Trophoblast cell (in vitro differentiated cells and primary cell): ENCODE measurements at regions not wholly inside any gene's neighbourhood (a gene's known extent, or its start where the extent isn't known, plus 50 kb on each side); places are given as distances from the start of the nearest gene placed in this dataset.
"Not testable (repeated sequence)": the region's sequence is repeated elsewhere in the genome, so short reads cannot be mapped to it uniquely, and the experiment has no call there.

Experiments used
- DNase-seq, 2 donors: peaks; one replicate each; pipeline ENCODE4 v3.0.0-alpha.2; 2016
- H2AFZ ChIP-seq: 2 replicates; pipeline ENCODE4 v1.6.1; 2013; ENCODE audit warnings: low read length, moderate library complexity, mild to moderate bottlenecking; ENCODE audit not compliant: insufficient read depth, poor library complexity
- H2AK5ac ChIP-seq: 2 replicates; pipeline ENCODE4 v1.6.1; 2013; ENCODE audit warnings: mild to moderate bottlenecking, low read length
- H2BK120ac ChIP-seq: 2 replicates; pipeline ENCODE4 v1.6.1; 2013; ENCODE audit warnings: low read length, mild to moderate bottlenecking, moderate library complexity; ENCODE audit not compliant: insufficient read depth, poor library complexity
- H2BK12ac ChIP-seq: 2 replicates; pipeline ENCODE4 v1.6.1; 2013; ENCODE audit warnings: mild to moderate bottlenecking, low read length, moderate library complexity
- H2BK5ac ChIP-seq: 2 replicates; pipeline ENCODE4 v1.6.1; 2013; ENCODE audit warnings: low read length, low read depth, moderate library complexity, mild to moderate bottlenecking; ENCODE audit not compliant: poor library complexity
- H3K14ac ChIP-seq: 2 replicates; pipeline ENCODE4 v1.6.1; 2013; ENCODE audit warnings: mild to moderate bottlenecking, low read length
- H3K18ac ChIP-seq: 2 replicates; pipeline ENCODE4 v1.6.1; 2013; ENCODE audit warnings: mild to moderate bottlenecking, low read length
- H3K23ac ChIP-seq: 2 replicates; pipeline ENCODE4 v1.6.1; 2013; ENCODE audit warnings: low read length
- H3K27ac ChIP-seq: 2 replicates; pipeline ENCODE4 v1.5.1; 2013; ENCODE audit warnings: low read depth, mild to moderate bottlenecking, inconsistent platforms, low read length, moderate library complexity
- H3K27me3 ChIP-seq: 2 replicates; pipeline ENCODE4 v1.6.1; 2013; ENCODE audit warnings: inconsistent platforms, mild to moderate bottlenecking, low read length, moderate library complexity; ENCODE audit not compliant: insufficient read depth
- H3K36me3 ChIP-seq, 2 experiments: 1 replicate in 1 of 2; 2 replicates in 1 of 2; pipeline ENCODE4 v1.6.1; 2013; ENCODE audit warnings: low read length in 2 of 2, mild to moderate bottlenecking in 2 of 2, moderate library complexity in 1 of 2; ENCODE audit not compliant: insufficient read depth in 2 of 2, control insufficient read depth in 1 of 2
- H3K4ac ChIP-seq: 2 replicates; pipeline ENCODE4 v1.6.1; 2013; ENCODE audit warnings: low read depth, mild to moderate bottlenecking, low read length, moderate library complexity
- H3K4me1 ChIP-seq, 2 experiments: 1 replicate in 1 of 2; 2 replicates in 1 of 2; pipeline ENCODE4 v1.6.1; 2013; ENCODE audit warnings: low read length in 2 of 2, mild to moderate bottlenecking in 2 of 2, moderate library complexity in 1 of 2; ENCODE audit not compliant: insufficient read depth in 2 of 2, control insufficient read depth in 1 of 2
- H3K4me2 ChIP-seq: 2 replicates; pipeline ENCODE4 v1.6.1; 2013; ENCODE audit warnings: inconsistent platforms, mild to moderate bottlenecking, low read length, moderate library complexity
- H3K4me3 ChIP-seq: 2 replicates; pipeline ENCODE4 v1.5.1; 2013; ENCODE audit warnings: mild to moderate bottlenecking, low read depth, low read length, inconsistent platforms
- H3K79me1 ChIP-seq: one replicate; pipeline ENCODE4 v1.6.1; 2013; ENCODE audit warnings: low read length
- H3K79me2 ChIP-seq: 2 replicates; pipeline ENCODE4 v1.6.1; 2013; ENCODE audit warnings: low read length, mild to moderate bottlenecking; ENCODE audit not compliant: control insufficient read depth, insufficient read depth, poor library complexity
- H3K9ac ChIP-seq: 2 replicates; pipeline ENCODE4 v1.6.1; 2013; ENCODE audit warnings: mild to moderate bottlenecking, low read length
- H3K9me3 ChIP-seq: 2 replicates; pipeline ENCODE4 v1.6.1; 2013; ENCODE audit warnings: low read depth, mild to moderate bottlenecking, control low read depth, inconsistent platforms, low read length; ENCODE audit not compliant: insufficient read depth
- H4K12ac ChIP-seq: 2 replicates; pipeline ENCODE4 v1.6.1; 2013; ENCODE audit warnings: low read depth, mild to moderate bottlenecking, low read length, moderate library complexity
- H4K8ac ChIP-seq: 2 replicates; pipeline ENCODE4 v1.6.1; 2013; ENCODE audit warnings: low read depth, mild to moderate bottlenecking, low read length, moderate library complexity
- H4K91ac ChIP-seq: one replicate; pipeline ENCODE4 v1.6.1; 2013; ENCODE audit warnings: low read depth, mild to moderate bottlenecking, low read length, moderate library complexity
- WGBS: extraction: QIAGEN DNeasy Blood & Tissue Kit; methylation state at CpG from one replicate; pipeline ENCODE4 v1.1.7; 2013; ENCODE audit warnings: missing lambda C conversion rate; ENCODE audit not compliant: insufficient read length, insufficient coverage; ENCODE audit errors: extremely low coverage; 5-methylcytosine and 5-hydroxymethylcytosine counted together

DNA sequence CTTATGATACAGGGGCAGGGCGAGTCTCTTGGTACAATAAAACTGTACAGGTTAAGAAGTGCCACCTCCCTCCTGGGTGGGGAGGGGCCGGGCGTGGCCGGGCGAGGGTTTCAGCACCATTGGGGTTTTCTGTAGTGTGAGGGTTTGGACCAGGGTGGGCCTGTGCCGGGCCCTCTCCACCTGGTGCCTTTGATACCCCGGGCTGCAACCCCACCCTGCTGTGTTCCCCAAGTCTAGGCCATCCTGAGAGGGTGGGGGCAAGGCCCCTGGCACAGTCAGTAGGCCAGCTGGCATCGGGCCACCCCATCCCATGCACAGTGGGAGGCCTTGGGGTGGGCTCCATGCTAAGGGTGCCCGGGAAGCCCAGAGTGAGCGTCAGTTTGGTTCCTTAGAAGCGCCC lies 431.8 kb upstream of the ZNF722 start:
- H3K4ac ChIP-seq, H2AK5ac ChIP-seq: not testable (repeated sequence)
- WGBS, result no CpG with 5 or more reads among the region's 11 CpGs

DNA sequence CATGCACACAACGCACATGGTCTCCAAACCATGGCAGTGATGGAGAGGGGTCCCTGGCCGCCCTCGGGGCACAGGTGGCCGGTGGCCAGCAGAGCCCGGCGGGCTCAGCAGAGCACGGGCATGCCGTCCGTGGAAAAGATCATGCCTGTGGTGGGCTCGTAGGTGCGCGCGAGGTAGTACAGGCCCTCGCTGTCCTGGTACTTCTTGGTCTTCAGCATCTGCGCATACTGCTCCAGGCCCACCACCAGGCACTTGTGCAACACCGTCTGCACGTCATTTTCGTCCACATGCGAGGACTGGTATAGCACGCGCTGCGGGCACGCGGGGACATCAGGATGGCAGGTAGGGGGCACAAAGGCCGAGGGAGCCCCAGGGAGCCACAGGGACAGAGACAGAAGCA lies 431.0 kb upstream of the ZNF722 start:
- H2AFZ ChIP-seq, H4K91ac ChIP-seq, H3K79me1 ChIP-seq, H2BK12ac ChIP-seq, H2AK5ac ChIP-seq, H3K27ac ChIP-seq, H2BK5ac ChIP-seq, H3K4me2 ChIP-seq, H4K8ac ChIP-seq, H3K14ac ChIP-seq, H3K4me3 ChIP-seq, H3K18ac ChIP-seq, H3K27me3 ChIP-seq, H2BK120ac ChIP-seq, H3K4me1 ChIP-seq, DNase-seq, H4K12ac ChIP-seq, H3K4ac ChIP-seq, H3K23ac ChIP-seq, H3K79me2 ChIP-seq, H3K9ac ChIP-seq, H3K36me3 ChIP-seq: not testable (repeated sequence)
- peaks cover 22% of the 10 kb centered on the region for H3K9me3 ChIP-seq
- no CpG with 5 or more reads among the region's 25 CpGs for WGBS

More for the DNA sequence above, 431.8 kb upstream of the ZNF722 start:
- not testable (repeated sequence) for H2BK120ac ChIP-seq, H3K14ac ChIP-seq, H3K27me3 ChIP-seq, DNase-seq, H4K8ac ChIP-seq, H4K12ac ChIP-seq, H3K4me1 ChIP-seq, H3K36me3 ChIP-seq, H3K79me2 ChIP-seq, H3K27ac ChIP-seq, H4K91ac ChIP-seq, H3K9ac ChIP-seq, H2AFZ ChIP-seq, H3K23ac ChIP-seq, H3K4me2 ChIP-seq, H3K79me1 ChIP-seq, H2BK12ac ChIP-seq, H3K18ac ChIP-seq, H2BK5ac ChIP-seq, H3K4me3 ChIP-seq
- peaks cover 18% of the 10 kb centered on the region for H3K9me3 ChIP-seq

GRCh38 chr7:63568571-63569313 lies 429.9 kb upstream of the ZNF722 start:
- not testable (repeated sequence) for H3K36me3 ChIP-seq, H3K27ac ChIP-seq, H3K23ac ChIP-seq, DNase-seq, H3K9ac ChIP-seq, H4K91ac ChIP-seq, H3K14ac ChIP-seq, H3K79me2 ChIP-seq, H2BK5ac ChIP-seq, H3K27me3 ChIP-seq, H4K12ac ChIP-seq, H3K4ac ChIP-seq, H3K4me1 ChIP-seq, H2AK5ac ChIP-seq, H2AFZ ChIP-seq, H3K4me3 ChIP-seq, H4K8ac ChIP-seq, H2BK12ac ChIP-seq, H3K79me1 ChIP-seq, H3K18ac ChIP-seq, H2BK120ac ChIP-seq, H3K4me2 ChIP-seq
- peaks cover 27% of the 10 kb centered on the region for H3K9me3 ChIP-seq
- no CpG with 5 or more reads among the region's 27 CpGs for WGBS

DNA sequence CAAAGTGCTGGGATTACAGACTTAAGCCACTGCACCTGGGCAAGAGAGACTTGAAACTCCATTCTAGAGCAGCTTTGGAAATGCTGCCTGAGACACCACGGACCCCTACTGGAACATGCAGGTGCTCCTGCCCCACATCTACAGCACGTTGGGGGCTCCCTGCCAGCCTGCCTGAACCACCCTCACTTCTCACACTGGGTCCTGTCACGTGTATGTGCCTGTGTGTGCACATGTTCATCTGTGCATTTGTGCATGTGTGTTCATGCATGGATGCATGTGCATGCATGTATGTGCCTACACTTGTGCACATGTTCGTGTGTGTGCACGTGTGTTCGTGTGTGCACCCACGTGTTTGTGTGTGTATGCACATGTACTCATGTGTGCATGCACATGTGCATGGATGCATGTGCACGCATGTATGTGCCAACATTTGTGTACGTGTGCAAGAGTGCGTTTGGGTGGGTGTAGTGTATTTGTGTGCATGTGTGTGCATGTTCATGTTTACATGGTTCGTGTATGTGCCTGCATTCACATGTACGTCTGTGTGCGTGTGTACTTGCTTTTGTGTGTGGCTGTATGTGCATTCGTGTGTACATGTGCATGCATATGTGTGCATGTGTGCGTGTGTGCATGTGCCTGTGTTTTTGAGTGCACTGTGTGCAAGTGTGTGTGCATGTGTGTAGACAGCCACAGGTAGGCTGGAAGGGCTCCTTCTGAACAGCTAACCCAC lies 428.1 kb upstream of the ZNF722 start:
- H3K14ac ChIP-seq, H3K18ac ChIP-seq, H3K27me3 ChIP-seq, H3K79me2 ChIP-seq, H3K27ac ChIP-seq, H3K4me1 ChIP-seq, H3K36me3 ChIP-seq, H2BK120ac ChIP-seq, H4K12ac ChIP-seq, H4K91ac ChIP-seq, H3K4ac ChIP-seq, H2BK5ac ChIP-seq, H2BK12ac ChIP-seq, DNase-seq, H3K79me1 ChIP-seq, H2AFZ ChIP-seq, H3K4me2 ChIP-seq, H2AK5ac ChIP-seq, H3K9ac ChIP-seq, H4K8ac ChIP-seq, H3K23ac ChIP-seq: not testable (repeated sequence)
- peak overlapping the region; percentile 2 for H3K4me3 ChIP-seq
- H3K9me3 ChIP-seq, result peaks cover 26% of the 10 kb centered on the region
- WGBS, result no CpG with 5 or more reads among the region's 15 CpGs
